ENCODE measurements at regions not wholly inside any gene's neighbourhood (a gene's known extent, or its start where the extent isn't known, plus 50 kb on each side); places are given as distances from the start of the nearest gene placed in this dataset.

- no peak overlapping the region for H2BK120ac ChIP-seq (ENCODE audit: low read depth, low read length, poor library complexity, severe bottlenecking)
- no peaks in the 10 kb centered on the region for H3K79me2 ChIP-seq (ENCODE audit: insufficient read depth, low read length)
- H3K9me3 ChIP-seq (ENCODE audit: control insufficient read depth, low read depth, low read length): peaks cover 4% of the 10 kb centered on the region
- Mint-ChIP-seq H3K27ac (no peak overlapping the region), H3K4me3 (no peak overlapping the region), H3K4me1 (no peaks in the 10 kb centered on the region), H3K27me3 (ENCODE audit: low read depth) (no peaks in the 10 kb centered on the region), H3K9me3 (peaks cover 30 to 32% of the 10 kb centered on the region in 2 experiments), H3K36me3 (ENCODE audit: insufficient read depth in 1 of 3, low read depth in 3 of 3) (peaks cover 10 to 30% (median 16%) of the 10 kb centered on the region in 3 experiments)
- H3K4me1 ChIP-seq (ENCODE audit: insufficient read depth, low read length): no peaks in the 10 kb centered on the region
- H3K9ac ChIP-seq (ENCODE audit: extremely low read depth, insufficient read length, low read length): no peak overlapping the region
- H3K79me1 ChIP-seq (ENCODE audit: insufficient read depth, low read depth, low read length, poor library complexity, severe bottlenecking): no peaks in the 10 kb centered on the region
- no peak overlapping the region for H3K23ac ChIP-seq (ENCODE audit: insufficient read length, low read depth, low read length)
- no peak overlapping the region for H4K8ac ChIP-seq (replicated peaks; ENCODE audit: insufficient read length, low read depth, low read length)
- no peak overlapping the region for H2BK20ac ChIP-seq (ENCODE audit: low read depth, low read length, poor library complexity, severe bottlenecking)
- no peak overlapping the region for H2AFZ ChIP-seq (ENCODE audit: low read length)
- H3K56ac ChIP-seq (ENCODE audit: insufficient read length, low read depth, low read length): no peak overlapping the region
- no peak for DNase-seq
- TF ChIP-seq CTCF (conservative IDR thresholded peaks at IDR 0.05): no peak
- H3T11ph ChIP-seq (ENCODE audit: low read length): no peak overlapping the region
- H3K27me3 ChIP-seq (ENCODE audit: insufficient read depth, low read length): no peaks in the 10 kb centered on the region
- H3K18ac ChIP-seq (ENCODE audit: insufficient read length, low read depth, low read length): no peak overlapping the region
- no peaks in the 10 kb centered on the region for H3K23me2 ChIP-seq (ENCODE audit: insufficient read length, low read depth, low read length, poor library complexity, severe bottlenecking)
- no peak overlapping the region for H3K4ac ChIP-seq (ENCODE audit: low read depth, low read length)
- H3K14ac ChIP-seq (ENCODE audit: insufficient read depth, low read length): no peak overlapping the region
- H2BK12ac ChIP-seq (ENCODE audit: insufficient read length, low read depth, low read length): no peak overlapping the region
- no CpG with 5 or more reads among the region's 1 CpG for WGBS (ENCODE audit: extremely low coverage, insufficient read length, low lambda C conversion rate)
- no peak overlapping the region for H3K4me2 ChIP-seq (ENCODE audit: insufficient read depth, insufficient read length, low read length)
- H4K91ac ChIP-seq (ENCODE audit: insufficient read length, low read depth, low read length): no peak overlapping the region
- no peak overlapping the region for H2BK15ac ChIP-seq (ENCODE audit: low read depth, low read length)
- no peak overlapping the region for H3K27ac ChIP-seq (ENCODE audit: insufficient read length, low read depth, low read length)
- H2AK5ac ChIP-seq (ENCODE audit: insufficient read length, low read length): no peak overlapping the region
- H4K5ac ChIP-seq (ENCODE audit: insufficient read length, low read depth, low read length): no peak overlapping the region
- H2BK5ac ChIP-seq (ENCODE audit: insufficient read length, low read length): no peak overlapping the region
- H4K20me1 ChIP-seq (ENCODE audit: control insufficient read depth, insufficient read depth, insufficient read length): no peaks in the 10 kb centered on the region
These were observed 265.2 kb upstream of the SGO1 start for GRCh38 chr3:20451170-20451569.

All from H9 (cell line).